ENCODE measurements at regions not wholly inside any gene's neighbourhood (a gene's known extent, or its start where the extent isn't known, plus 50 kb on each side); places are given as distances from the start of the nearest gene placed in this dataset.

- Histone ChIP-seq H3K9me3 (no peaks in the 10 kb centered on the region), H3K27me3 (no peaks in the 10 kb centered on the region), H3K4me1 (no peaks in the 10 kb centered on the region), H3K27ac (no peak overlapping the region), H3K4me3 (no peak overlapping the region), H3K36me3 (no peaks in the 10 kb centered on the region)
- DNase-seq, result peak; percentile 52
- no peak for TF ChIP-seq CTCF (IDR thresholded peaks at IDR 0.05)
- no peak for ATAC-seq
- intact Hi-C loops (cut with DNase I), result no loop called here
Measured at GRCh38 chr18:79607361-79607952, 72.1 kb upstream of the CTDP1 start.

DNA sequence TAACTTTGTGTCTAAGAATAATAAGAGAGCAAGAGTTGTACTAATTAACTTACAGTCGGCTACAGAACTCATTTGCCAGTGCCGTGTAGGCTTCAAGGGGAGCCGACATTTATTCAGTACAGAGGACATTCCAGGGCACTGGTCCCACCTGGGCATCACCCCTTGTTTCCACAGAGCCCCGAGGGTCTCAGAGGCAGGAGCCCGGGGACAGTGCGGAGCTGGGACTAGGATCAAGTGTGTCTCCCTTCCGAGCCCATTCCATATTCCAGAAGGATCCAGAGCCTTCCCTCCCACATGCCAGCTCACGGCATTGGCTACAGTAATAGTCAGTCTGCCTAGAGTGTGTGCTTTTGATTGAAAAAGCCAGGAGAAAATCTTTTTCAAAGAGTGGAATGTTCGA lies 71.5 kb upstream of the CTDP1 start:
- Histone ChIP-seq H3K36me3 (no peaks in the 10 kb centered on the region), H3K27me3 (no peaks in the 10 kb centered on the region), H3K4me1 (no peaks in the 10 kb centered on the region), H3K4me3 (no peak overlapping the region), H3K9me3 (no peaks in the 10 kb centered on the region), H3K27ac (no peak overlapping the region)
- peak; percentile 35 for DNase-seq
- intact Hi-C loops (cut with DNase I), result no loop called here
- no peak for TF ChIP-seq CTCF (IDR thresholded peaks at IDR 0.05)
- ATAC-seq, result no peak

GRCh38 chr18:79608535-79608934 lies 71.1 kb upstream of the CTDP1 start:
- TF ChIP-seq CTCF (IDR thresholded peaks at IDR 0.05), result no peak
- Histone ChIP-seq H3K9me3 (no peaks in the 10 kb centered on the region), H3K27me3 (no peaks in the 10 kb centered on the region), H3K36me3 (no peaks in the 10 kb centered on the region), H3K27ac (no peak overlapping the region), H3K4me1 (no peaks in the 10 kb centered on the region), H3K4me3 (no peak overlapping the region)
- DNase-seq, result peak; percentile 59
- no peak for ATAC-seq
- intact Hi-C loops (cut with DNase I), result no loop called here

DNA sequence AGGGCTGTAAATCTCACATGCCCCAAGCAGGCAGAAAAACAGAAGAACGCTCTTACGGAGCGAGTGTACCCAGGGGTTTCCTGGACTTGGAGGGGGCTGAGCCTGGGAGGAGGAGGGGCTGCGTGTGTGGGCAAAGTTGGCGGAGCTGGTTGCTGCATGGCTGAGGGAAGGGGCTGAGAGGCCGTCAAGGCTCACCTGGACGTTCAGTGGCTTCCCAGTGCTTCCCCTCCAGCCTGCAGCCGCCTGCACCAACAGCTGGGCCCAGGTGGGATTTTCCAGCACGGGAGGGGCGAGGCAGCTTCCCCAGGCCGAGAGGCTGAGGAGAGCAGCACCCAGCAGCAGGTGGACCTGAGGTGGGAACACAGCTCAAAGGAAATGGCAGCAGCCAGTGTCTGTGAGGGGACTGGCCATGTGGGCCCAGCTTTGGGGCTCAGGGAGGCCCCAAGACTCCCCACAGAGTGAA lies 70.6 kb upstream of the CTDP1 start:
- Histone ChIP-seq H3K36me3 (no peaks in the 10 kb centered on the region), H3K27ac (no peak overlapping the region), H3K27me3 (no peaks in the 10 kb centered on the region), H3K9me3 (no peaks in the 10 kb centered on the region), H3K4me3 (no peak overlapping the region), H3K4me1 (no peaks in the 10 kb centered on the region)
- ATAC-seq (no peak), DNase-seq (peak; percentile 59)
- intact Hi-C loops (cut with DNase I), result no loop called here
- no peak for TF ChIP-seq CTCF (IDR thresholded peaks at IDR 0.05)

DNA sequence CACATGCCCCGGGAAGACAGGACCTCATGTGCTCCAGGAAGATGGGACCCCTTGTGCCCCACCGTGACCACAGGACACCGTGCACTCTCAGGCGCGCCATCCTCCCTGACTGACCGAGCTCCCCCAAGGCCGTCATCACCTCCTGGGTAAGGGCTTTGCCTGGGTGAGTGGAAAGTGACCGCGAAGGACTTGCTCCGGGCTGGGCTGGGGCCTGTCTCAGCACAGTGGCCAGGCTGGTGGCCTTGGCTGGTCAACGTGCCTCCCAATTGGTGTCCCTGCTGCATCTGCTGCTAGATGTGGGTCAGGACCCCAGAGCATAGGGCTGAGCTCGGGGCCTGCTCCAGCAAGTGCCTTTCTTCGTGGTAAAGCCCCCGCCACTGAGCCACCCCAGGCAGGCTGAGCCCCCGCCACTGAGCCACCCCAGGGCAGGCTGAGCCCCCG lies 69.7 kb upstream of the CTDP1 start:
- H3K9me3 ChIP-seq, result no peaks in the 10 kb centered on the region
- DNase-seq (peak; percentile 58), ATAC-seq (no peak)
- intact Hi-C loops (cut with DNase I), result no loop called here
- no peaks in the 10 kb centered on the region for H3K4me1 ChIP-seq
- H3K36me3 ChIP-seq, result no peaks in the 10 kb centered on the region
- H3K27ac ChIP-seq, result no peak overlapping the region
- H3K4me3 ChIP-seq, result no peak overlapping the region
- no peak for TF ChIP-seq CTCF (IDR thresholded peaks at IDR 0.05)
- no peaks in the 10 kb centered on the region for H3K27me3 ChIP-seq
